HPDE6-E6E7 (cell line): ENCODE measurements at regions not wholly inside any gene's neighbourhood (a gene's known extent, or its start where the extent isn't known, plus 50 kb on each side); places are given as distances from the start of the nearest gene placed in this dataset.

Source experiments
- DNase-seq: peaks from one replicate; pipeline ENCODE4 v3.0.0; 2011; ENCODE audit warnings: missing footprints; ENCODE audit errors: extremely low spot score

- DNase-seq: no peak
These were observed 298.6 kb downstream of the PARP8 start for GRCh38 chr5:50964746-50965653.

- no peak for DNase-seq
These were observed 299.4 kb downstream of the PARP8 start for GRCh38 chr5:50965654-50966375.

- DNase-seq: no peak
These were observed 300.6 kb downstream of the PARP8 start for GRCh38 chr5:50967009-50967562.

- no peak for DNase-seq
These were observed 301.3 kb downstream of the PARP8 start for GRCh38 chr5:50967563-50968355.

- no peak for DNase-seq
These were observed 302.1 kb downstream of the PARP8 start for GRCh38 chr5:50968356-50969149.

GRCh38 chr5:50969151-50970031 lies 303.0 kb downstream of the PARP8 start:
- no peak for DNase-seq

GRCh38 chr5:50975840-50976239 lies 309.4 kb downstream of the PARP8 start:
- DNase-seq: no peak

GRCh38 chr5:50978924-50979323 lies 312.5 kb downstream of the PARP8 start:
- DNase-seq: no peak

- no peak for DNase-seq
These were observed 318.2 kb downstream of the PARP8 start for GRCh38 chr5:50984640-50985039.

- no peak for DNase-seq
These were observed 324.0 kb downstream of the PARP8 start for GRCh38 chr5:50990296-50990924.

- DNase-seq: peak; percentile 4
These were observed 329.0 kb downstream of the PARP8 start for GRCh38 chr5:50995285-50995942.

- no peak for DNase-seq
These were observed 334.9 kb downstream of the PARP8 start for GRCh38 chr5:51001227-51001923.

GRCh38 chr5:51002368-51002767 lies 335.9 kb downstream of the PARP8 start:
- no peak for DNase-seq

- no peak for DNase-seq
These were observed 346.6 kb downstream of the PARP8 start for GRCh38 chr5:51013036-51013435.

- no peak for DNase-seq
These were observed 352.0 kb downstream of the PARP8 start for GRCh38 chr5:51018423-51018822.

- DNase-seq: no peak
These were observed 357.8 kb downstream of the PARP8 start for GRCh38 chr5:51024263-51024662.

GRCh38 chr5:51027271-51027670 lies 356.0 kb upstream of the ISL1 start:
- DNase-seq: no peak

- no peak for DNase-seq
These were observed 354.9 kb upstream of the ISL1 start for GRCh38 chr5:51028394-51028793.
